ENCODE measurements at regions not wholly inside any gene's neighbourhood (a gene's known extent, or its start where the extent isn't known, plus 50 kb on each side); places are given as distances from the start of the nearest gene placed in this dataset.

- Histone ChIP-seq H3K4me3 (ENCODE audit: insufficient read length, low read depth) (no peak overlapping the region), H3K4me1 (ENCODE audit: insufficient read depth, insufficient read length) (no peaks in the 10 kb centered on the region), H3K9me3 (ENCODE audit: insufficient read depth, low read length) (0 out of 2 replicates have a peak, but pooled peaks cover 9% of the 10 kb centered on the region), H3K27me3 (ENCODE audit: insufficient read depth, insufficient read length) (no peaks in the 10 kb centered on the region), H3K9ac (ENCODE audit: insufficient read length, low read depth) (no peak overlapping the region), H3K36me3 (ENCODE audit: insufficient read depth, insufficient read length, low read length) (no peaks in the 10 kb centered on the region)
- no peak for TF ChIP-seq SUZ12 (IDR thresholded peaks at IDR 0.05; ENCODE audit: extremely low read depth, insufficient read depth, insufficient read length)
- no peak for TF ChIP-seq YY1 (IDR thresholded peaks at IDR 0.05; ENCODE audit: insufficient read depth, insufficient read length)
- no peak for TF ChIP-seq ZNF274 (IDR thresholded peaks at IDR 0.05; ENCODE audit: low read depth, low read length)
- no peak for DNase-seq (ENCODE audit: low read depth, low spot score)
These were observed 90.5 kb downstream of the ACTL7B start for GRCh38 chr9:108765265-108765664.

DNA sequence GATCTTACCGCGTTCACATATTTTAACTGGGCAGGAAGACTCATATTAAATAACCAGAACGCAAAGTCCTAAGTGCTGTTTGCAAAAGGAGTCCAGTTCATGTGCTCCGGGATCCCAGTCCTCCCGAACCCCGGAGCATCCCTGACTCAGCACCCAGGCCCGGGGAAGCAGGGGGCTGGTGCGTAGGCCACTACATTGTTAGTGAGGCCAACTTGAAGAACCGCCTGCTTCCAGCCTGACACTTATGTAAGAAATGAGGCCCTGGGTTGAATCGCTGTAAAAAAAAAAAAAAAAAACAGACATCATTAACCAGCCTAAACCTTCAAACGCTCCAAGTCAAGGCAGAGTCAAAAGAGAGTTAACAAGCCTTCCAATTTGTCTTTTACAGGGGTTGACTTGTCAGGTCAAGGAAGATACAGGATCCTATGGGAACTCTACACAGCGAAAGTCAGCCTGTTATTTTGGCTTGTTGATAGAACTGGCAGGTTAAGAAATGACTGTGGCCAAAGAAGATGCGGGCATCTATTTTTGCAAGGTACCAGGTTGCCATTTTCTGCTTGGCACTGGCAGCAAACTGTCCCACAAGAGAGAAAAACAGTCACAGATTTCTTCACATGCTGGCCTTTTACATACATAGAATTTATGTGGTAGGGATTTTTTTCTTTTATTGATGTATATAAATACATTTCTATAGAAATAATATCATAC, 93.3 kb downstream of the ACTL7B start:
- no peak for DNase-seq (ENCODE audit: low read depth, low spot score)
- Histone ChIP-seq H3K4me3 (ENCODE audit: insufficient read length, low read depth) (no peak overlapping the region), H3K27me3 (ENCODE audit: insufficient read depth, insufficient read length) (no peaks in the 10 kb centered on the region), H3K36me3 (ENCODE audit: insufficient read depth, insufficient read length, low read length) (no peaks in the 10 kb centered on the region), H3K9me3 (ENCODE audit: insufficient read depth, low read length) (no peaks in the 10 kb centered on the region; the same call in 1 of the 2 replicates), H3K4me1 (ENCODE audit: insufficient read depth, insufficient read length) (no peaks in the 10 kb centered on the region), H3K9ac (ENCODE audit: insufficient read length, low read depth) (no peak overlapping the region)
- TF ChIP-seq SUZ12 (IDR thresholded peaks at IDR 0.05; ENCODE audit: extremely low read depth, insufficient read depth, insufficient read length) (no peak), YY1 (IDR thresholded peaks at IDR 0.05; ENCODE audit: insufficient read depth, insufficient read length) (no peak), ZNF274 (IDR thresholded peaks at IDR 0.05; ENCODE audit: low read depth, low read length) (no peak)

GRCh38 chr9:108761655-108762347, 94.0 kb downstream of the ACTL7B start:
- Histone ChIP-seq H3K4me1 (ENCODE audit: insufficient read depth, insufficient read length) (no peaks in the 10 kb centered on the region), H3K9ac (ENCODE audit: insufficient read length, low read depth) (no peak overlapping the region), H3K36me3 (ENCODE audit: insufficient read depth, insufficient read length, low read length) (no peaks in the 10 kb centered on the region), H3K4me3 (ENCODE audit: insufficient read length, low read depth) (no peak overlapping the region), H3K9me3 (ENCODE audit: insufficient read depth, low read length) (no peaks in the 10 kb centered on the region; the same call in 1 of the 2 replicates), H3K27me3 (ENCODE audit: insufficient read depth, insufficient read length) (no peaks in the 10 kb centered on the region)
- DNase-seq (ENCODE audit: low read depth, low spot score), result peak; percentile 44
- TF ChIP-seq ZNF274 (IDR thresholded peaks at IDR 0.05; ENCODE audit: low read depth, low read length) (no peak), YY1 (IDR thresholded peaks at IDR 0.05; ENCODE audit: insufficient read depth, insufficient read length) (no peak)

DNA sequence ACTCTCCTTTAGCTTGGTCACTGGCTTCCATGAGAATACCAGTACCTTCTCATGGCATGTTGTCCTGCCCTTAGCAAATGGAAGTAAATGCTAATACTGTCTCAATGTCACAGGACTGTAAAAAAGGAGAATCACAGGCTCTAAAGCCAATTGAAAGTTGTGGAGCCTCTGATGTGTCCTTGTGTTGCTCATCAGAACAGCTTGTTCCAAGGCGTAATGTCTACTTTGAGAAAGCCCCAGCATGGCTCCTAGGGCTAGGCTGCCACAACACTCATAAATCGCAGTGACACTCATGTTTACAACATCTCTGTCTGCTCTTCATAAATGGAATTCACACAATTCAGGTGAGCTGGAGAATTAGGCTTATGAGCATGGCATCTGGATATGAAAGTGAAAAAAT, 94.9 kb downstream of the ACTL7B start:
- Histone ChIP-seq H3K9me3 (ENCODE audit: insufficient read depth, low read length) (no peaks in the 10 kb centered on the region; the same call in 1 of the 2 replicates), H3K4me1 (ENCODE audit: insufficient read depth, insufficient read length) (no peaks in the 10 kb centered on the region), H3K36me3 (ENCODE audit: insufficient read depth, insufficient read length, low read length) (no peaks in the 10 kb centered on the region), H3K27me3 (ENCODE audit: insufficient read depth, insufficient read length) (no peaks in the 10 kb centered on the region), H3K4me3 (ENCODE audit: insufficient read length, low read depth) (no peak overlapping the region), H3K9ac (ENCODE audit: insufficient read length, low read depth) (no peak overlapping the region)
- no peak for DNase-seq (ENCODE audit: low read depth, low spot score)
- no peak for TF ChIP-seq ZNF274 (IDR thresholded peaks at IDR 0.05; ENCODE audit: low read depth, low read length)
- TF ChIP-seq YY1 (IDR thresholded peaks at IDR 0.05; ENCODE audit: insufficient read depth, insufficient read length), result no peak
- no peak for TF ChIP-seq SUZ12 (IDR thresholded peaks at IDR 0.05; ENCODE audit: extremely low read depth, insufficient read depth, insufficient read length)

GRCh38 chr9:108759835-108760234, 96.0 kb downstream of the ACTL7B start:
- Histone ChIP-seq H3K9ac (ENCODE audit: insufficient read length, low read depth) (no peak overlapping the region), H3K4me1 (ENCODE audit: insufficient read depth, insufficient read length) (no peaks in the 10 kb centered on the region), H3K36me3 (ENCODE audit: insufficient read depth, insufficient read length, low read length) (no peaks in the 10 kb centered on the region), H3K4me3 (ENCODE audit: insufficient read length, low read depth) (no peak overlapping the region), H3K9me3 (ENCODE audit: insufficient read depth, low read length) (no peaks in the 10 kb centered on the region; the same call in 1 of the 2 replicates), H3K27me3 (ENCODE audit: insufficient read depth, insufficient read length) (no peaks in the 10 kb centered on the region)
- TF ChIP-seq ZNF274 (IDR thresholded peaks at IDR 0.05; ENCODE audit: low read depth, low read length), result no peak
- DNase-seq (ENCODE audit: low read depth, low spot score), result no peak

GRCh38 chr9:108759399-108759798, 96.4 kb downstream of the ACTL7B start:
- Histone ChIP-seq H3K27me3 (ENCODE audit: insufficient read depth, insufficient read length) (no peaks in the 10 kb centered on the region), H3K4me1 (ENCODE audit: insufficient read depth, insufficient read length) (no peaks in the 10 kb centered on the region), H3K4me3 (ENCODE audit: insufficient read length, low read depth) (no peak overlapping the region), H3K9ac (ENCODE audit: insufficient read length, low read depth) (no peak overlapping the region), H3K9me3 (ENCODE audit: insufficient read depth, low read length) (no peaks in the 10 kb centered on the region; the same call in 1 of the 2 replicates), H3K36me3 (ENCODE audit: insufficient read depth, insufficient read length, low read length) (no peaks in the 10 kb centered on the region)
- DNase-seq (ENCODE audit: low read depth, low spot score), result no peak
- TF ChIP-seq SUZ12 (IDR thresholded peaks at IDR 0.05; ENCODE audit: extremely low read depth, insufficient read depth, insufficient read length) (no peak), YY1 (IDR thresholded peaks at IDR 0.05; ENCODE audit: insufficient read depth, insufficient read length) (no peak), ZNF274 (IDR thresholded peaks at IDR 0.05; ENCODE audit: low read depth, low read length) (no peak)

DNA sequence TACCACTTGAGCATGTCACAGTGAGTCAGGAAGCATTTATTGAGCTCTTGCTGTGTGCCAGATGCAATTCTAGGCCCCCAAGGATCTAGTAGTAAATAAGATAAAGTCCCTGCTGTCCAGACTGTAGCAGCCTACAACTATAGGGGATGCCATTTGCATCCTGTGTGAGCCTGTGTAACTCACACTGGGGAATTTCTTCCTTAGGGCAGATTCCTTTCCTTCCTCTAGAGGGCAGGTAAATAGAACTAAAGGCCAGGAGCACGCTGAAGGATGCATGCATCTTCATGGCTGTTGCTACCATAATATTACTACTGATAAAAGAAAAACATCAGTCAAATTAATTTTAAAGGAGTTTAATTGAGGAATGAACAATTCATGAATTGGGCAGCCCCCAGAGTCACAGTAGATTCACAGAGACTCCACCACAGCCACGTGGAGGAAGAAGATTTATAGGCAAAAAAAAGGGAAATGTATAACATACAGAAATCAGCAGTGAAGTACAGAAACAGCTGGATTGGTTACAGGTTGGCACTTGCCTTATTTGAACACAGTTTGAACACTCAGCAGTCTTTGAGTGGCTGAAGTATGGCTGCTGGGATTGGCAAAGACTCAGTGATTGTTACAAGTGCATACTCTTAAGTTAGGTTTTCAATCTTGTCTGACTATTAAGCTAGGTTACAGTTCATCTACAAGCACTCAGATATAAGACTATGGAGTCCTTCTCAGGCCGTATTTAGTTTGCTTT, 98.9 kb downstream of the ACTL7B start:
- Histone ChIP-seq H3K4me3 (ENCODE audit: insufficient read length, low read depth) (no peak overlapping the region), H3K9ac (ENCODE audit: insufficient read length, low read depth) (no peak overlapping the region), H3K36me3 (ENCODE audit: insufficient read depth, insufficient read length, low read length) (no peaks in the 10 kb centered on the region), H3K27me3 (ENCODE audit: insufficient read depth, insufficient read length) (no peaks in the 10 kb centered on the region), H3K4me1 (ENCODE audit: insufficient read depth, insufficient read length) (no peaks in the 10 kb centered on the region), H3K9me3 (ENCODE audit: insufficient read depth, low read length) (no peaks in the 10 kb centered on the region; the same call in 1 of the 2 replicates)
- no peak for DNase-seq (ENCODE audit: low read depth, low spot score)
- TF ChIP-seq YY1 (IDR thresholded peaks at IDR 0.05; ENCODE audit: insufficient read depth, insufficient read length) (no peak), ZNF274 (IDR thresholded peaks at IDR 0.05; ENCODE audit: low read depth, low read length) (no peak), SUZ12 (IDR thresholded peaks at IDR 0.05; ENCODE audit: extremely low read depth, insufficient read depth, insufficient read length) (no peak)

All from NT2/D1 (cell line).